ENCODE measurements at regions not wholly inside any gene's neighbourhood (a gene's known extent, or its start where the extent isn't known, plus 50 kb on each side); places are given as distances from the start of the nearest gene placed in this dataset.
"Not testable (repeated sequence)": the region's sequence is repeated elsewhere in the genome, so short reads cannot be mapped to it uniquely, and the experiment has no call there.

DNA sequence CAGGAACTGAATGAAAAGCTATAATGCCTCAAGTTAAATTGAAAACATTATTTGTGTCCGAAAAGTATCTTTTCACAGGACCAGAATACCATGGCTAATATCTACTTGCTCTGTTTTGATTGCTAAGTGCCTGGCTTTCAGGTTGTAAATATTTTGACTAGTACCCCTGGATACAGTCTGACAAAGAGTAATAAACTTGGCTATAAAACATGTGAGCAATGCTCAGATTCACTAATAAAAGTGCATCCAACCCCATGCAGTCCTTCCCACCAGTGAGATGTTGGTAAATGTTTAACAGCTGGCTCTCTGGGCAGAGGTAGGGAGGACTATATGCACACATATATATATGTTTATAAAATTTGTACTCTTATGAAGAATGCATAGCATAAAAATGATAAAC is 281.8 kb upstream of the TGFBR2 start:
- Mint-ChIP-seq H3K27me3 (ENCODE audit: insufficient read depth, low read depth, poor library complexity) (no peaks in the 10 kb centered on the region), H3K9me3 (no peaks in the 10 kb centered on the region), H3K27ac (no peak overlapping the region), H3K36me3 (ENCODE audit: low read depth) (peaks cover 2% of the 10 kb centered on the region; the same call in 2 of the 3 replicates), H3K4me3 (no peak overlapping the region), H3K4me1 (0 out of 3 replicates have a peak, but pooled peaks cover 2% of the 10 kb centered on the region)
- DNase-seq (ENCODE audit: low spot score) (no peak), ATAC-seq (no peak)
- H4K20me1 ChIP-seq (replicated peaks; ENCODE audit: insufficient read depth) = no peaks in the 10 kb centered on the region
- no peak overlapping the region for H3K4me3 ChIP-seq
- H3K4me1 ChIP-seq (ENCODE audit: insufficient read depth) = no peaks in the 10 kb centered on the region
- no peak for TF ChIP-seq REST (IDR thresholded peaks at IDR 0.05; ENCODE audit: unreplicated experiment)
- H3K36me3 ChIP-seq (ENCODE audit: insufficient read depth) = no peaks in the 10 kb centered on the region
- no peak overlapping the region for H3K4me2 ChIP-seq
- no peaks in the 10 kb centered on the region for H3K9me2 ChIP-seq (ENCODE audit: insufficient read depth)
- no peaks in the 10 kb centered on the region for H3F3A ChIP-seq (replicated peaks; ENCODE audit: low read depth)
- no peaks in the 10 kb centered on the region for H3K27me3 ChIP-seq (ENCODE audit: insufficient read depth)
- no peak overlapping the region for H2AFZ ChIP-seq
- no peak overlapping the region for H3K27ac ChIP-seq (ENCODE audit: low read depth)
- no peaks in the 10 kb centered on the region for H3K79me2 ChIP-seq (replicated peaks; ENCODE audit: insufficient read depth)

- not testable (repeated sequence) for H3K36me3 Mint-ChIP-seq (ENCODE audit: low read depth); H3K4me3 Mint-ChIP-seq; H3K27ac Mint-ChIP-seq; DNase-seq (ENCODE audit: low spot score); H3K36me3 ChIP-seq (ENCODE audit: insufficient read depth); H3K4me1 Mint-ChIP-seq; H3K4me3 ChIP-seq; H3K9me3 Mint-ChIP-seq; H4K20me1 ChIP-seq (replicated peaks; ENCODE audit: insufficient read depth); H3K27me3 ChIP-seq (ENCODE audit: insufficient read depth); H3K4me1 ChIP-seq (ENCODE audit: insufficient read depth); H3K9me2 ChIP-seq (ENCODE audit: insufficient read depth); H3F3A ChIP-seq (replicated peaks; ENCODE audit: low read depth); H3K79me2 ChIP-seq (replicated peaks; ENCODE audit: insufficient read depth); H2AFZ ChIP-seq; H3K27me3 Mint-ChIP-seq (ENCODE audit: insufficient read depth, low read depth, poor library complexity); H3K27ac ChIP-seq (ENCODE audit: low read depth); ATAC-seq; H3K4me2 ChIP-seq
Observed at GRCh38 chr3:30327976-30328375, 278.4 kb upstream of the TGFBR2 start.

GRCh38 chr3:30328935-30329334 is 277.5 kb upstream of the TGFBR2 start:
- H2AFZ ChIP-seq; H3K4me3 ChIP-seq; H3K79me2 ChIP-seq (replicated peaks; ENCODE audit: insufficient read depth); H3K27ac Mint-ChIP-seq; H3F3A ChIP-seq (replicated peaks; ENCODE audit: low read depth); ATAC-seq; H3K4me3 Mint-ChIP-seq; H3K36me3 Mint-ChIP-seq (ENCODE audit: low read depth); H3K4me2 ChIP-seq; H3K9me3 Mint-ChIP-seq; H3K36me3 ChIP-seq (ENCODE audit: insufficient read depth); H3K27me3 Mint-ChIP-seq (ENCODE audit: insufficient read depth, low read depth, poor library complexity); H3K27ac ChIP-seq (ENCODE audit: low read depth); H3K9me2 ChIP-seq (ENCODE audit: insufficient read depth); H3K4me1 Mint-ChIP-seq; H4K20me1 ChIP-seq (replicated peaks; ENCODE audit: insufficient read depth); H3K4me1 ChIP-seq (ENCODE audit: insufficient read depth); DNase-seq (ENCODE audit: low spot score); H3K27me3 ChIP-seq (ENCODE audit: insufficient read depth): not testable (repeated sequence)

DNA sequence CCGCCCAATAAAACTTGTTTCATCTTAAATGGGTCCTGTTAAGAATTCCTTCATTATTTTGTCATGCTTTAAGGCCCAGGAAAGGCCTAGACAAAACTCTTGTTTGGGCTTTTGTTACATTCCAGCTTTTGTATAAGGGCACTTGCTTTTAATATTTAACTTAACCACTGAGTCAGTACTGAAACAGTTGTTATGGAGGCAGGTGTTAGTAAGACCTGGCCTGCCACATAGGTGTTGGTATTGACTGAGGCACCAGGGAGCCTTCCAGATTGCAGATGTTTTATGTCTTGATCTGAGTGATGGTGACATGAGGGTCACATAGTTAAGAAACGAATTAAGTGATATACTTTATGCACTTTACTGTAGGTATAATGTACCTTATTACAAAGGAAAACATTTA is 274.9 kb upstream of the TGFBR2 start:
- H3K27ac Mint-ChIP-seq = no peak overlapping the region
- ATAC-seq (no peak), DNase-seq (ENCODE audit: low spot score) (no peak)
- Histone ChIP-seq H4K20me1 (replicated peaks; ENCODE audit: insufficient read depth) (no peaks in the 10 kb centered on the region), H3K4me1 (ENCODE audit: insufficient read depth) (no peaks in the 10 kb centered on the region), H2AFZ (no peak overlapping the region), H3K9me2 (ENCODE audit: insufficient read depth) (no peaks in the 10 kb centered on the region), H3F3A (replicated peaks; ENCODE audit: low read depth) (no peaks in the 10 kb centered on the region), H3K36me3 (ENCODE audit: insufficient read depth) (no peaks in the 10 kb centered on the region), H3K27ac (ENCODE audit: low read depth) (no peak overlapping the region), H3K27me3 (ENCODE audit: insufficient read depth) (no peaks in the 10 kb centered on the region), H3K79me2 (replicated peaks; ENCODE audit: insufficient read depth) (no peaks in the 10 kb centered on the region), H3K4me2 (no peak overlapping the region), H3K4me3 (no peak overlapping the region)
- no peaks in the 10 kb centered on the region; the same call in 2 of the 3 replicates for H3K4me1 Mint-ChIP-seq
- H3K4me3 Mint-ChIP-seq = no peak overlapping the region
- H3K36me3 Mint-ChIP-seq (ENCODE audit: low read depth) = no peaks in the 10 kb centered on the region
- H3K27me3 Mint-ChIP-seq (ENCODE audit: insufficient read depth, low read depth, poor library complexity) = no peaks in the 10 kb centered on the region
- H3K9me3 Mint-ChIP-seq = no peaks in the 10 kb centered on the region
- TF ChIP-seq ZNF331 (CRISPR knock-in tag; IDR thresholded peaks at IDR 0.05; ENCODE audit: low read depth) (no peak), REST (IDR thresholded peaks at IDR 0.05; ENCODE audit: unreplicated experiment) (no peak), CREB1 (CRISPR knock-in tag; IDR thresholded peaks at IDR 0.05; ENCODE audit: low read depth) (no peak), EZH2 (IDR thresholded peaks at IDR 0.05; ENCODE audit: low read depth, unreplicated experiment) (no peak)
- TF ChIP-seq, protein P1, sequence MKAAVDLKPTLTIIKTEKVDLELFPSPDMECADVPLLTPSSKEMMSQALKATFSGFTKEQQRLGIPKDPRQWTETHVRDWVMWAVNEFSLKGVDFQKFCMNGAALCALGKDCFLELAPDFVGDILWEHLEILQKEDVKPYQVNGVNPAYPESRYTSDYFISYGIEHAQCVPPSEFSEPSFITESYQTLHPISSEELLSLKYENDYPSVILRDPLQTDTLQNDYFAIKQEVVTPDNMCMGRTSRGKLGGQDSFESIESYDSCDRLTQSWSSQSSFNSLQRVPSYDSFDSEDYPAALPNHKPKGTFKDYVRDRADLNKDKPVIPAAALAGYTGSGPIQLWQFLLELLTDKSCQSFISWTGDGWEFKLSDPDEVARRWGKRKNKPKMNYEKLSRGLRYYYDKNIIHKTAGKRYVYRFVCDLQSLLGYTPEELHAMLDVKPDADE (IDR thresholded peaks at IDR 0.05) = no peak

Data from GM23338 (cell line).